ENCODE measurements at regions not wholly inside any gene's neighbourhood (a gene's known extent, or its start where the extent isn't known, plus 50 kb on each side); places are given as distances from the start of the nearest gene placed in this dataset.

GRCh38 chr10:65861249-65861648 lies 1064.6 kb upstream of the LRRTM3 start:
- H3K36me3 ChIP-seq: no peaks in the 10 kb centered on the region
- no peaks in the 10 kb centered on the region for H3K27me3 ChIP-seq
- no peak for DNase-seq (ENCODE audit: low spot score)

More at GRCh38 chr10:65861249-65861648, 1064.6 kb upstream of the LRRTM3 start:
- Histone ChIP-seq H3K4me3 (no peak overlapping the region), H3K4me1 (no peaks in the 10 kb centered on the region), H3K27ac (no peak overlapping the region), H3K9me3 (no peaks in the 10 kb centered on the region)
- TF ChIP-seq CTCF (IDR thresholded peaks at IDR 0.05): no peak
